Progenitor cell of endocrine pancreas (in vitro differentiated cells): ENCODE measurements at regions not wholly inside any gene's neighbourhood (a gene's known extent, or its start where the extent isn't known, plus 50 kb on each side); places are given as distances from the start of the nearest gene placed in this dataset.
A peak's percentile ranks its signal among the peaks of the same experiment; 100 is the strongest.

ENCODE experiments used
- DNase-seq: peaks from one replicate; pipeline ENCODE4 v3.0.0; 2021; ENCODE audit warnings: low spot score; ENCODE audit not compliant: unreplicated experiment
- H3K27ac Mint-ChIP-seq: 2 replicates; pipeline ENCODE4 v1.8.0; 2021; ENCODE audit warnings: mild to moderate bottlenecking, moderate library complexity, mixed read lengths
- H3K27me3 Mint-ChIP-seq: 2 replicates; pipeline ENCODE4 v1.8.0; 2021; ENCODE audit warnings: mixed read lengths
- H3K36me3 Mint-ChIP-seq: 2 replicates; pipeline ENCODE4 v1.8.0; 2022; ENCODE audit warnings: mixed read lengths; ENCODE audit not compliant: insufficient read depth
- H3K4me1 Mint-ChIP-seq: 2 replicates; pipeline ENCODE4 v1.8.0; 2021; ENCODE audit warnings: low read depth, mixed read lengths
- H3K4me3 Mint-ChIP-seq: 2 replicates; pipeline ENCODE4 v1.8.0; 2021; ENCODE audit warnings: low read depth, mild to moderate bottlenecking, moderate library complexity, mixed read lengths
- H3K9me3 Mint-ChIP-seq: 2 replicates; pipeline ENCODE4 v1.8.0; 2021; ENCODE audit warnings: low read depth, mixed read lengths
- TF ChIP-seq, protein P1 (sequence below): fragments of 200-600 bp; sonication (generic); IDR thresholded peaks from one replicate; pipeline ENCODE4 v1.5.0; 2021; ENCODE audit warnings: antibody characterized with exemption, mild to moderate bottlenecking; ENCODE audit not compliant: unreplicated experiment

DNA sequence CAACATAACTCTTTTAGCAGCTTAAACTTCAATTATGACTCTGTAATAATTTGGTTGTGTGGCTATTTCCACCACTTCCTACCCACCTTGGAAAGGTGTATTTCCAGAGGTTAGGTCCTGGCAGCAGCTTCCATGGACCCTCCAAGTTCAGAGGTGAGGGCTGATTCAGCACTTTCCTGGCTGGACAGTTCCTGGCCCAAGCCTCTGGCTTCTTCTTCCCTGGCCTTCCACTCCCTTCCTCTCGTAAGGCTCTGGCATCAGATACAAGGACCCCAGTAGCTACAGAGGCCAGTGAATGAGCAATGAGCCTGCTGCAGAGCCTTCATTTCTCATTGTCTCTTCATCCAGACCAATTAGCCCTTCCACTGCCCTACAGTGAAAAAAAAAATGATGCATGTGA lies 98.1 kb upstream of the KIRREL3 start:
- Mint-ChIP-seq H3K4me1 (peaks cover 30% of the 10 kb centered on the region), H3K9me3 (peaks cover 7% of the 10 kb centered on the region), H3K36me3 (no peaks in the 10 kb centered on the region), H3K27me3 (no peaks in the 10 kb centered on the region), H3K4me3 (no peak overlapping the region), H3K27ac (no peak overlapping the region)
- peak; percentile 26 for DNase-seq
- TF ChIP-seq, protein P1, sequence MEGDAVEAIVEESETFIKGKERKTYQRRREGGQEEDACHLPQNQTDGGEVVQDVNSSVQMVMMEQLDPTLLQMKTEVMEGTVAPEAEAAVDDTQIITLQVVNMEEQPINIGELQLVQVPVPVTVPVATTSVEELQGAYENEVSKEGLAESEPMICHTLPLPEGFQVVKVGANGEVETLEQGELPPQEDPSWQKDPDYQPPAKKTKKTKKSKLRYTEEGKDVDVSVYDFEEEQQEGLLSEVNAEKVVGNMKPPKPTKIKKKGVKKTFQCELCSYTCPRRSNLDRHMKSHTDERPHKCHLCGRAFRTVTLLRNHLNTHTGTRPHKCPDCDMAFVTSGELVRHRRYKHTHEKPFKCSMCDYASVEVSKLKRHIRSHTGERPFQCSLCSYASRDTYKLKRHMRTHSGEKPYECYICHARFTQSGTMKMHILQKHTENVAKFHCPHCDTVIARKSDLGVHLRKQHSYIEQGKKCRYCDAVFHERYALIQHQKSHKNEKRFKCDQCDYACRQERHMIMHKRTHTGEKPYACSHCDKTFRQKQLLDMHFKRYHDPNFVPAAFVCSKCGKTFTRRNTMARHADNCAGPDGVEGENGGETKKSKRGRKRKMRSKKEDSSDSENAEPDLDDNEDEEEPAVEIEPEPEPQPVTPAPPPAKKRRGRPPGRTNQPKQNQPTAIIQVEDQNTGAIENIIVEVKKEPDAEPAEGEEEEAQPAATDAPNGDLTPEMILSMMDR: no peak

- no peaks in the 10 kb centered on the region for H3K4me1 Mint-ChIP-seq
- no peaks in the 10 kb centered on the region for H3K9me3 Mint-ChIP-seq
- H3K4me3 Mint-ChIP-seq: no peak overlapping the region
- H3K27ac Mint-ChIP-seq: no peak overlapping the region
- no peaks in the 10 kb centered on the region for H3K27me3 Mint-ChIP-seq
- H3K36me3 Mint-ChIP-seq: no peaks in the 10 kb centered on the region
- TF ChIP-seq, protein P1: no peak
- DNase-seq: no peak
Measured at GRCh38 chr11:127080735-127081134, 80.2 kb upstream of the KIRREL3 start.

- no peak for DNase-seq
- Mint-ChIP-seq H3K27me3 (peaks cover 9% of the 10 kb centered on the region), H3K9me3 (no peaks in the 10 kb centered on the region), H3K4me3 (no peak overlapping the region), H3K4me1 (peaks cover 7% of the 10 kb centered on the region), H3K27ac (no peak overlapping the region), H3K36me3 (no peaks in the 10 kb centered on the region)
- TF ChIP-seq, protein P1: no peak
Measured at GRCh38 chr11:127075758-127076157, 75.2 kb upstream of the KIRREL3 start.

GRCh38 chr11:127074151-127074761 lies 73.7 kb upstream of the KIRREL3 start:
- Mint-ChIP-seq H3K4me1 (peaks cover 7% of the 10 kb centered on the region), H3K27ac (no peak overlapping the region), H3K36me3 (no peaks in the 10 kb centered on the region), H3K9me3 (no peaks in the 10 kb centered on the region), H3K27me3 (peaks cover 9% of the 10 kb centered on the region), H3K4me3 (no peak overlapping the region)
- TF ChIP-seq, protein P1: peak; percentile 51
- DNase-seq: no peak

DNA sequence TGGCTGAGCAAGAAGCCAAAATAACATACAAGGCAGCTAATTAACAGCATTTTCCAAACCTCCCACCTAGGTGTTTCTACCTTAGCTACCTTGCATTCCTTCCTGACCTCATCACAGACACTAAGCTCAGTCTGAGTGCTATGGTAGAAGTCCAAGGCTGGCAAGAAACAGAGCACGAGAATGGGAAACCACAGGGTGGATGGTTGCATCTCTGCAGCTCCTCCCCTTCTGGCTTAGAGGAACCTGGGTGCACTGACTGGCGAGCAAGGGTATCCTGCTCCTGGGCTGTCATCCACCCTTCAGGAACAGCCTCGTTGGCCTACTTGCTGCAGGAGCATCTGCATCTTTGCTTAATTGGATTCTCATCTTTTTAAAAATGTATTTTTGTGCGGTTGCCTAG lies 73.1 kb upstream of the KIRREL3 start:
- TF ChIP-seq, protein P1: no peak
- Mint-ChIP-seq H3K36me3 (no peaks in the 10 kb centered on the region), H3K4me1 (peaks cover 7% of the 10 kb centered on the region), H3K27me3 (peaks cover 9% of the 10 kb centered on the region), H3K4me3 (no peak overlapping the region), H3K9me3 (no peaks in the 10 kb centered on the region), H3K27ac (no peak overlapping the region)
- no peak for DNase-seq
